Small intestine (tissue), 7 donors: ENCODE measurements at regions not wholly inside any gene's neighbourhood (a gene's known extent, or its start where the extent isn't known, plus 50 kb on each side); places are given as distances from the start of the nearest gene placed in this dataset.

ENCODE experiments used
- DNase-seq, 2 donors: peaks; one replicate each; pipeline versions ENCODE4 v3.0.0 to v3.0.0-alpha.2; 2013
- FAIRE-seq: peaks from 2 replicates; lab custom pipeline; 2012; peaks lifted over from hg19 to GRCh38; lab: Jason Lieb, UNC
- H3K27ac ChIP-seq, 3 donors: one replicate each; pipeline ENCODE4 v1.5.1; 2013; ENCODE audit warnings: low read length in 2 of 3, mild to moderate bottlenecking in 2 of 3, control low read depth in 1 of 3, inconsistent platforms in 1 of 3, low read depth in 1 of 3, moderate library complexity in 1 of 3
- H3K27me3 ChIP-seq, 3 donors: one replicate each; pipeline ENCODE4 v1.6.1; 2013; ENCODE audit warnings: low read length in 3 of 3, inconsistent platforms in 1 of 3; ENCODE audit not compliant: control insufficient read depth in 3 of 3, insufficient read depth in 3 of 3
- H3K36me3 ChIP-seq, 3 donors: one replicate each; pipeline ENCODE4 v1.6.1; 2013; ENCODE audit warnings: low read length in 3 of 3, inconsistent platforms in 1 of 3, low read depth in 1 of 3, mild to moderate bottlenecking in 1 of 3, moderate library complexity in 1 of 3; ENCODE audit not compliant: control insufficient read depth in 3 of 3, insufficient read depth in 2 of 3
- H3K4me1 ChIP-seq, 3 donors: one replicate each; pipeline ENCODE4 v1.6.1; 2013; ENCODE audit warnings: low read length in 2 of 3, inconsistent platforms in 1 of 3, low read depth in 1 of 3, mild to moderate bottlenecking in 1 of 3, moderate library complexity in 1 of 3; ENCODE audit not compliant: control insufficient read depth in 3 of 3, insufficient read depth in 2 of 3
- H3K4me3 ChIP-seq, 3 donors: one replicate each; pipeline ENCODE4 v1.5.1; 2013; ENCODE audit warnings: low read length in 3 of 3, control low read depth in 1 of 3, inconsistent platforms in 1 of 3, low read depth in 1 of 3, mild to moderate bottlenecking in 1 of 3, moderate library complexity in 1 of 3
- H3K9me3 ChIP-seq, 2 donors: one replicate each; pipeline ENCODE4 v1.6.1; 2013; ENCODE audit warnings: low read depth in 1 of 2, low read length in 1 of 2; ENCODE audit not compliant: control insufficient read depth in 2 of 2, insufficient read depth in 1 of 2
- WGBS, 3 donors: extraction: QIAGEN DNeasy Blood & Tissue Kit; methylation state at CpG; one replicate each; pipeline ENCODE4 v1.1.7; 2013; 5-methylcytosine and 5-hydroxymethylcytosine counted together
- donor health status: healthy with polysubstance abuse.
- donor health status: control.
- donor health status: control.
- donor health status: Bipolar disorder and iron deficiency.
- donor health status: healthy.

DNA sequence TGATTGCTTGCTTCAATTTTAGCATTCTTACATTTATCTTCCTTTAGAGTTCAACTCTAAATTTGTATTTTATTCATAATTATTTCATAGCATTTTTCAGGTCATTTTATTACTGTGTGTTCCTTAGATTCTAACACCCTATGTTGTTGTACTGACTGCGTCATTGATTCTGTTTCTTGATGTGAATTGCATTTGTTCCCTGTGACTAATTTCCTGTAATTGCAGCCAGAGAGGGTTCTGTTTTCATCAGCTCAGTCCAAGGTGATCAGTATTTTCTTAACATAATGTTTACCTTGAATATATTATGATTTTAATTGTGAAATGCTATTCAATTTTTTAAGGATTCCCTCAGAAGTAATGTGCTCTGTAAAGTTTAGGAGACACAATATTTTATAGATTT lies 970.2 kb upstream of the PIK3C3 start:
- Histone ChIP-seq H3K36me3 (no peaks in the 10 kb centered on the region), H3K27me3 (no peaks in the 10 kb centered on the region)
- WGBS, 3 donors, result 84 to 92% (median 88%) methylated on average over 1 of the region's 1 CpG

GRCh38 chr18:40983835-40984234 lies 971.2 kb upstream of the PIK3C3 start:
- no peaks in the 10 kb centered on the region for H3K9me3 ChIP-seq
- H3K36me3 ChIP-seq, result no peaks in the 10 kb centered on the region
- FAIRE-seq (no peak), DNase-seq (no peak)
- WGBS, 3 donors, result 71 to 84% (median 76%) methylated on average over 1 of the region's 1 CpG
- H3K4me3 ChIP-seq, result no peak overlapping the region
- no peak overlapping the region for H3K27ac ChIP-seq
- H3K27me3 ChIP-seq, result no peaks in the 10 kb centered on the region
- no peaks in the 10 kb centered on the region for H3K4me1 ChIP-seq

More for the DNA sequence above, 970.2 kb upstream of the PIK3C3 start:
- no peak overlapping the region for H3K4me3 ChIP-seq
- H3K27ac ChIP-seq, result no peak overlapping the region
- no peak for DNase-seq
- FAIRE-seq, result no peak
- H3K9me3 ChIP-seq, result no peaks in the 10 kb centered on the region
- H3K4me1 ChIP-seq, result no peaks in the 10 kb centered on the region

DNA sequence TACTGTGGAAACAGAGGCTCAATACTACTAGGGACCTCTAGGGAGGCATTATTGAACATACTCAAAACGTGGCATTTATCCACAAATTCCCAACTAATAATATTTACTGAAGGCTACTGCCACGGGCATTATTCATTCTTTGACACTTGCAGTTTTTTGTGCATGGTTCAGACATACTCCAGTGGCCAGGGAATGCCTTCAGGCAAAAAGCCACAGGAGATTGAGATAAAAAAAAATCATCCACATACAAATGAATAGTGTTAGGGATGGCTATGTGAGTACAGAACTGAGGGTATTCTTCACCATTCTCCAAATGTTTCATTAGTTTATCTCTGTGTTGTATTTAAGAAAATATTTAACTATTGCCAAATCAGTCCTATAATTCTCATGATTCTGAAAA lies 974.9 kb upstream of the PIK3C3 start:
- no peak for FAIRE-seq

DNA sequence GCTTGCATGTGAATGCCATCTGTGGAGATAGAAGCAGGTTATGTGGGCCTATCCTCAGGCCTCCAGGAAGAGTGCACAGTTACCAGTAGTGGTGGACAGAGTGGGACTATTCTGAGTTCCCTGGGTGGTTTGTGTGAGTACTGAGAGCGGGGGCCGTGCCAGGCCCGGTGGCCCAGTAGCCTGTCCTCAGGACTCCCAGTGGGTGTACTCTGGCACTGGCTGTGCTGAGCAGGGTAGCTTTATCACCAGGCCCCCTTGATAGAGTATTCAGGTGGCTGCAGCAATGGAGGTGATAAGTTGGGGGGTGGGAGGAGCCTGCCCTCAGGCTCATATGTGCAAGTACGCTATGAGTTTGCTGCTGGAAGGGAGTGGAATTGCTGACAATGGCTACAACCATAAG lies 979.0 kb upstream of the PIK3C3 start:
- no peak overlapping the region for H3K4me3 ChIP-seq
- 90 to 94% (median 93%) methylated on average over 4 of the region's 4 CpGs for WGBS, 3 donors
- H3K9me3 ChIP-seq, result peaks cover 0 to 6% of the 10 kb centered on the region in 2 donors
- no peak overlapping the region for H3K27ac ChIP-seq
- DNase-seq, result no peak
- H3K36me3 ChIP-seq, result no peaks in the 10 kb centered on the region
- FAIRE-seq, result no peak
- H3K27me3 ChIP-seq, result no peaks in the 10 kb centered on the region
- no peaks in the 10 kb centered on the region for H3K4me1 ChIP-seq

More for the DNA sequence above, 974.9 kb upstream of the PIK3C3 start:
- WGBS, 3 donors, result 6 to 16% (median 8%) methylated on average over 2 of the region's 2 CpGs
- Histone ChIP-seq H3K4me3 (no peak overlapping the region), H3K36me3 (no peaks in the 10 kb centered on the region), H3K27ac (no peak overlapping the region), H3K27me3 (no peaks in the 10 kb centered on the region), H3K9me3 (peaks cover 0 to 6% of the 10 kb centered on the region in 2 donors), H3K4me1 (no peaks in the 10 kb centered on the region)
- no peak for DNase-seq

GRCh38 chr18:40974448-40974847 lies 980.6 kb upstream of the PIK3C3 start:
- Histone ChIP-seq H3K27ac (no peak overlapping the region), H3K4me1 (no peaks in the 10 kb centered on the region), H3K4me3 (no peak overlapping the region), H3K27me3 (no peaks in the 10 kb centered on the region), H3K9me3 (peaks cover 0 to 6% of the 10 kb centered on the region in 2 donors), H3K36me3 (no peaks in the 10 kb centered on the region)
- FAIRE-seq (no peak), DNase-seq (no peak)

DNA sequence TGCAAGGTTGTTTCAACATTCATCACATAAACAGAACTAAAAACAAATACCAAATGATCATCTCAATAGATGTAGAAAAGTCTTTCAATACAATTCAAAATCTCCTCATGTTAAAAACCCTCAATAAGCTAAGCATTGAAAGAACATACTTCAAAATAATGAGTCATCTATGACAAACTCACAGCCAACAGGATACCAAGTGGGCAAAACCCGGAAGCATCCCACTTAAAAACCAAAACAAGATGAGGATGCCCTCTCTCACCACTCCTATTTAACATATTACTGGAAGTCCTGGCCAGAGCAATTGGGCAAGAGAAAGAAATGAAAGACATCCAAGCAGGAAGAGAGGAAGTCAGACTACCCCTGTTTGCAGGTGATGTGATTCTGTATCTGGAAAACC lies 992.2 kb upstream of the PIK3C3 start:
- Histone ChIP-seq H3K9me3 (no peaks in the 10 kb centered on the region), H3K4me3 (no peak overlapping the region), H3K36me3 (no peaks in the 10 kb centered on the region), H3K27me3 (no peaks in the 10 kb centered on the region), H3K4me1 (no peaks in the 10 kb centered on the region), H3K27ac (no peak overlapping the region)
- 65 to 77% (median 73%) methylated on average over 1 of the region's 1 CpG for WGBS, 3 donors
- FAIRE-seq (no peak), DNase-seq (no peak)

- Histone ChIP-seq H3K27me3 (no peaks in the 10 kb centered on the region), H3K36me3 (no peaks in the 10 kb centered on the region), H3K4me1 (no peaks in the 10 kb centered on the region), H3K27ac (no peak overlapping the region), H3K4me3 (no peak overlapping the region), H3K9me3 (no peaks in the 10 kb centered on the region)
- no peak for DNase-seq
- no peak for FAIRE-seq
- 57 to 63% (median 60%) methylated on average over 2 of the region's 2 CpGs for WGBS, 3 donors
Measured at GRCh38 chr18:40957533-40958070, 997.4 kb upstream of the PIK3C3 start.

DNA sequence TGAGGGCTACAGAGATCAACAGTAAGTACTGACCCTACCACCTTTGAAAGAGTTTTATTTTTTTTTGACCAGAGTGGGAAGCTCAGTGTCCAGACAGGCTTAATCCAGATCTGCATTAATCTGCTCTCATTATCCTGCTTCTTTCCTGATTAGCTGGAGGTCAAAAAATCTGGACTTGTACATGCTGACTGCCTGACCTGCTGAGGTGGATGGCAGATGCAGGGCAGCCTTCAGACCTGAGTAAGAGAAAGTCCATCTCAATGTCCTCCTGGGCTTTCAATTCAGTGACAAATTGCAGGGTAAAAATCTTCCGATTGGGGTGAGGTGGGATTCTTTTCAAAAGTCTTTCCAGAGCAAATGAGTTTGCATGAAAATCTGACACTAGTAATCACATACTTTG lies 998.8 kb upstream of the PIK3C3 start:
- Histone ChIP-seq H3K27ac (no peak overlapping the region), H3K36me3 (no peaks in the 10 kb centered on the region), H3K4me1 (no peaks in the 10 kb centered on the region), H3K9me3 (no peaks in the 10 kb centered on the region), H3K27me3 (no peaks in the 10 kb centered on the region), H3K4me3 (no peak overlapping the region)
- 61 to 78% (median 77%) methylated on average over 1 of the region's 1 CpG for WGBS, 3 donors
- FAIRE-seq (no peak), DNase-seq (no peak)

DNA sequence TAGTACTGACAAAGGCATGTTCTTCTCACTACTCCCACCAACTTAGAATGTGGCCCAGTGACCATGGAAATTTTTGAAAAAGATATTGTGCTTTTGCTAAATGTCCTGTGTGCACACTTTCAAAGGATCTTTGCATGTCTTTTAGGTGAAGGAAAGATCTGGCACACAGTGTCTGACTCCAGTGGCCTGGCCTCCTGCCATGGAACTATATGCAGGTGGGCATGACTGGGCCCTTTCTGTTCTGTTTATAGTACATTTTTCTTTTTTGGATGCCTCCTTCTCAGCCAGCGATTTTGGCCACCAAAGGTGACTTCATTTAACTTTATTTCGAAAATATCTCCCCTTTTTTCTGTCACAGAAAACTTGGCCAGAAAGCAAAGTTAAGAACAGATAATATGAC lies 999.7 kb upstream of the PIK3C3 start:
- H3K4me3 ChIP-seq, result no peak overlapping the region
- FAIRE-seq (no peak), DNase-seq (no peak)
- H3K9me3 ChIP-seq, result no peaks in the 10 kb centered on the region
- no peak overlapping the region for H3K27ac ChIP-seq
- no peaks in the 10 kb centered on the region for H3K4me1 ChIP-seq
- no peaks in the 10 kb centered on the region for H3K36me3 ChIP-seq
- H3K27me3 ChIP-seq, result no peaks in the 10 kb centered on the region
- WGBS, 3 donors, result 38 to 74% (median 49%) methylated on average over 2 of the region's 2 CpGs
